Testis (tissue), 2 donors: ENCODE measurements at regions not wholly inside any gene's neighbourhood (a gene's known extent, or its start where the extent isn't known, plus 50 kb on each side); places are given as distances from the start of the nearest gene placed in this dataset.

Source experiments
- POLR2A ChIP-seq: fragments of 450-650 bp; IDR thresholded peaks from one replicate; pipeline ENCODE4 v1.6.1; 2017; ENCODE audit warnings: antibody characterized with exemption, mild to moderate bottlenecking, moderate library complexity
- TF ChIP-seq, protein P1 (sequence below), 3 experiments: fragments of 450-650 bp in 2 of 3; fragments of 200-600 bp in 1 of 3; sonication (generic) in 1 of 3; IDR thresholded peaks; one replicate each; pipeline ENCODE4 v1.5.1; 2016 to 2019; ENCODE audit warnings: antibody characterized with exemption in 3 of 3, mild to moderate bottlenecking in 2 of 3, moderate library complexity in 1 of 3

- TF ChIP-seq, protein P1, sequence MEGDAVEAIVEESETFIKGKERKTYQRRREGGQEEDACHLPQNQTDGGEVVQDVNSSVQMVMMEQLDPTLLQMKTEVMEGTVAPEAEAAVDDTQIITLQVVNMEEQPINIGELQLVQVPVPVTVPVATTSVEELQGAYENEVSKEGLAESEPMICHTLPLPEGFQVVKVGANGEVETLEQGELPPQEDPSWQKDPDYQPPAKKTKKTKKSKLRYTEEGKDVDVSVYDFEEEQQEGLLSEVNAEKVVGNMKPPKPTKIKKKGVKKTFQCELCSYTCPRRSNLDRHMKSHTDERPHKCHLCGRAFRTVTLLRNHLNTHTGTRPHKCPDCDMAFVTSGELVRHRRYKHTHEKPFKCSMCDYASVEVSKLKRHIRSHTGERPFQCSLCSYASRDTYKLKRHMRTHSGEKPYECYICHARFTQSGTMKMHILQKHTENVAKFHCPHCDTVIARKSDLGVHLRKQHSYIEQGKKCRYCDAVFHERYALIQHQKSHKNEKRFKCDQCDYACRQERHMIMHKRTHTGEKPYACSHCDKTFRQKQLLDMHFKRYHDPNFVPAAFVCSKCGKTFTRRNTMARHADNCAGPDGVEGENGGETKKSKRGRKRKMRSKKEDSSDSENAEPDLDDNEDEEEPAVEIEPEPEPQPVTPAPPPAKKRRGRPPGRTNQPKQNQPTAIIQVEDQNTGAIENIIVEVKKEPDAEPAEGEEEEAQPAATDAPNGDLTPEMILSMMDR (IDR thresholded peaks at IDR 0.05) = no peak
- no peak for TF ChIP-seq POLR2A
Observed at GRCh38 chr13:106967391-106967790, 399.5 kb upstream of the ARGLU1 start.
